Mucosa of descending colon (tissue), 3 donors: ENCODE measurements at regions not wholly inside any gene's neighbourhood (a gene's known extent, or its start where the extent isn't known, plus 50 kb on each side); places are given as distances from the start of the nearest gene placed in this dataset.

Source experiments
- ATAC-seq: fragments of 200-7000 bp; cut with Tn5 transposase; one replicate; pipeline ENCODE4 v1.9.1; 2020; ENCODE audit warnings: mild to moderate bottlenecking, moderate library complexity
- DNase-seq, 3 donors: peaks; one replicate each; pipeline ENCODE4 v3.0.0-alpha.2; 2020
- H3K36me3 ChIP-seq: fragments of 200-600 bp; one replicate; pipeline ENCODE4 v1.8.0; 2021; ENCODE audit warnings: low read depth, mild to moderate bottlenecking
- H3K4me1 ChIP-seq: fragments of 200-600 bp; one replicate; pipeline ENCODE4 v1.8.0; 2021; ENCODE audit warnings: low read depth, mild to moderate bottlenecking
- H3K4me3 ChIP-seq: fragments of 200-600 bp; one replicate; pipeline ENCODE4 v1.8.0; 2021; ENCODE audit warnings: mild to moderate bottlenecking
- H3K9me3 ChIP-seq: fragments of 200-600 bp; one replicate; pipeline ENCODE4 v1.8.0; 2021; ENCODE audit warnings: mild to moderate bottlenecking
- intact Hi-C, 2 donors: fragments of 100-400 bp; cut with DNase I in 1 of 2; cut with micrococcal nuclease in 1 of 2; formaldehyde crosslinking; loops; one replicate each; pipeline versions ENCODE4 v1.11.0 to v1.11.1; 2022; cut with DNase I, micrococcal nuclease
- TF ChIP-seq, protein P1 (sequence below): fragments of 200-600 bp; IDR thresholded peaks from one replicate; pipeline ENCODE4 v1.8.0; 2022; ENCODE audit warnings: antibody characterized with exemption, mild to moderate bottlenecking
- donor health status: DM: no; HTN: no; CAD: no; lungs with moderate emphysema.
- donor health status: DM: no; HTN: no; CAD: no.
- donor health status: DM: no; HTN: yes; CAD: no.

DNA sequence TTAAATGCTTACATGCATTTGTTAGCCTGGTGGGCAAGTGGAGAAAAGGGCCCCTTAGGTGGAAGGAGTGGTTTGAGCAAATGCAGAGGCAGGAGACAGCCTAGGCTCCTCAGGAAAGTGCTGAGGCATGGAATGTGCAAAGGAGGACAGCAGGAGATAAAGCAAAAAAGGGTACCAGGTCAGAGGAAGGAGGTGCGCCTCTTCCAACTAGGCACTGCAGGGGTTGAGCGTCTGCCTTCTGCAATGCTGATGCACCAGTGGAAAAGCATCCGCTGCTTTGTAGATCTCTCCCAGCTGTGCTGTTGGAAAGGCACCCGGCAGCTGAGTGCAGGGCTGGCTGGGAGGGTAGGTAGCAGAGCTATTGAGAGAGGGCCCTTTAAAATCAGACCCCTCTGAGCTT is 287.0 kb upstream of the XYLT1 start:
- ATAC-seq: no peak
- no peak for DNase-seq
- Histone ChIP-seq H3K9me3 (no peaks in the 10 kb centered on the region), H3K4me1 (no peaks in the 10 kb centered on the region), H3K36me3 (no peaks in the 10 kb centered on the region), H3K4me3 (no peak overlapping the region)
- TF ChIP-seq, protein P1, sequence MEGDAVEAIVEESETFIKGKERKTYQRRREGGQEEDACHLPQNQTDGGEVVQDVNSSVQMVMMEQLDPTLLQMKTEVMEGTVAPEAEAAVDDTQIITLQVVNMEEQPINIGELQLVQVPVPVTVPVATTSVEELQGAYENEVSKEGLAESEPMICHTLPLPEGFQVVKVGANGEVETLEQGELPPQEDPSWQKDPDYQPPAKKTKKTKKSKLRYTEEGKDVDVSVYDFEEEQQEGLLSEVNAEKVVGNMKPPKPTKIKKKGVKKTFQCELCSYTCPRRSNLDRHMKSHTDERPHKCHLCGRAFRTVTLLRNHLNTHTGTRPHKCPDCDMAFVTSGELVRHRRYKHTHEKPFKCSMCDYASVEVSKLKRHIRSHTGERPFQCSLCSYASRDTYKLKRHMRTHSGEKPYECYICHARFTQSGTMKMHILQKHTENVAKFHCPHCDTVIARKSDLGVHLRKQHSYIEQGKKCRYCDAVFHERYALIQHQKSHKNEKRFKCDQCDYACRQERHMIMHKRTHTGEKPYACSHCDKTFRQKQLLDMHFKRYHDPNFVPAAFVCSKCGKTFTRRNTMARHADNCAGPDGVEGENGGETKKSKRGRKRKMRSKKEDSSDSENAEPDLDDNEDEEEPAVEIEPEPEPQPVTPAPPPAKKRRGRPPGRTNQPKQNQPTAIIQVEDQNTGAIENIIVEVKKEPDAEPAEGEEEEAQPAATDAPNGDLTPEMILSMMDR: no peak
- intact Hi-C loops: no loop called here

DNA sequence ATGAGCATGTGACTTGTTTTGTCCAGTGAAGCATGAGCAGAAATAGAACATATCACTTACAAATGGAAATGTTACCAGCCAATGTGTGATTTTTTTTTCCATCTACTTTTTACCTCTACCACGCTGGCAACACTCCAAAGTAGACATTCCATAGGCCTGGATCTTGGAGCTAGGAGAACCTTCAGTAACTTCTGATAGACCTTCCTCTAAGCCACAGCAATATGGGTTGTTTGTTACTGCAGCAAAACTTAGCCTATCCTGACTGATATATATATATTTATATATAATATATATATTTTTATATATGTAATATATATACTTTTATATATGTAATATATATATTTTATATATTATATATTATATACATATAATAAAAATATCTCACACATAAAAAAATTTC is 284.4 kb upstream of the XYLT1 start:
- H3K4me1 ChIP-seq: no peaks in the 10 kb centered on the region
- no peaks in the 10 kb centered on the region for H3K36me3 ChIP-seq
- TF ChIP-seq, protein P1: no peak
- no peaks in the 10 kb centered on the region for H3K9me3 ChIP-seq
- intact Hi-C loops: no loop called here
- DNase-seq (no peak), ATAC-seq (no peak)
- no peak overlapping the region for H3K4me3 ChIP-seq

DNA sequence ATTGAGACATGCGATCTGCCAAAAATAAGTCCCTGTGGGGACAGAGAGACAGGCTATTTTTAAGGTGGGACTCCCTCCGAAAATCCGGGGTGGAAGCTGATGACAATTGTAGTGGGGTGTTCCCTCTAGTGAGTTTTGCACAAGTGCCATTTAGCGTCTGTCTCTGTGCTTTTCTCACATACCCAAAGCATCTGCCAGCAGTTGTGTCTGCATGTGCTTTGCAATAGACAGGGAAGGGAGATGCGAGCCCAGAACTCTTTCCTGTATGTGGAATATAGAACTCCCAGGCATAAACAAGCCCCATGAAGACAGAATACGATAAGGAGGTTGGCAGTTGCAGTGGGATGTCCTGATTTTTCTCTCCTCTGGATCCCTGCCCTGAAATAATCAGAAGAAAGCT is 282.7 kb upstream of the XYLT1 start:
- ATAC-seq (no peak), DNase-seq (no peak)
- intact Hi-C loops: no loop called here
- H3K9me3 ChIP-seq: no peaks in the 10 kb centered on the region
- TF ChIP-seq, protein P1: no peak
- no peaks in the 10 kb centered on the region for H3K4me1 ChIP-seq
- H3K4me3 ChIP-seq: no peak overlapping the region
- no peaks in the 10 kb centered on the region for H3K36me3 ChIP-seq

DNA sequence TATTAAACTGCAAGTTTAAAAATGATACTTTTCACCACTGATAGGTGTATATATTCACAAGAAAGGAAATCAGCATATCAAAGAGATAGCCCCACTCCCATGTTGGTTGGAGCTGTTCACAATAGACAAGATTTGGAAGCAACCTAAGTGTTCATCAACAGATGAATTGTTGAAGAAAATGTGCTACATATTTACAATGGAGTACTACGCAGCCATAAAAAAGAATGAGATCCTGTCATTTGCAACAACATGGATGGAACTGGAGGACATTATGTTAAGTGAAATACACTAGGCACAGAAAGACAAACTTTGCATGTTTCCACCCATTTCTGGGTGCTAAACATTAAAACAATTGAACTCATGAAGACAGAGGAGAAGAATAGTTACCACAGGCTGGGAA is 278.9 kb upstream of the XYLT1 start:
- ATAC-seq (no peak), DNase-seq (no peak)
- Histone ChIP-seq H3K4me3 (no peak overlapping the region), H3K36me3 (no peaks in the 10 kb centered on the region), H3K4me1 (no peaks in the 10 kb centered on the region), H3K9me3 (no peaks in the 10 kb centered on the region)
- intact Hi-C loops: no loop called here
- TF ChIP-seq, protein P1: no peak

DNA sequence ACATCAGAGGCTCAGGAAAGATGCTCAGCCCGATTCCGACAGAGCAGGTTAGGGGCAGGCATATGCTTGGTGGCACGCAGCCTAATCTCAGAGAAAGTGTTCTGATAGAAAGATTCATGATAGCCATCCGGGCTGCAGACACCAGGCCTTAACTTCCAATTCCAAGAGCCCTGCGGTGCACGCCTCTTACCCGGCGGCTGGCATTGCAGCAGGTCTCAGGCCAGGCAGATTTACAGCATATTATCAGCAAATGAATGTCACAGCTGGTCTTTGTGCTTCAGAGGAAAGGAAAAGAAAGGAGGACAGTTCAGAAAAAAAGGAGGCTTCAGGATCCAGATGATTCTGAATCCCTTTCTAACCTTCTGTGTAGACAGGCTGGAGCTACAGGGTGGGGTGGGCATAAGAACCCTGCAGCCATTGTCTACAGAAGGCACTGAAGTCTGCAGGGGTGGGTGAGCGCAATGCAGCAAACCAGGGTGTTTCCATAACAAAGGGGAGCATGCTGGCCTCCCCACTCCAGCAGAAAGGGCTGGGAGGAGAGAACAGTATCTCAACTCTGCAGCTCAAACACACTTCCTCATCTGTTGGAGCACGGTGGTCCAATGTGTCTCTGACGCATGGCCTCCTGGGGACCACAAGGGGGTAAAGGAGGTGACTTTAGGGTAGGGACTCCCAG is 277.4 kb upstream of the XYLT1 start:
- TF ChIP-seq, protein P1: no peak

More for the DNA sequence above, 277.4 kb upstream of the XYLT1 start:
- H3K4me3 ChIP-seq: no peak overlapping the region
- ATAC-seq (no peak), DNase-seq (no peak)
- H3K36me3 ChIP-seq: no peaks in the 10 kb centered on the region
- H3K9me3 ChIP-seq: no peaks in the 10 kb centered on the region
- intact Hi-C loops: no loop called here
- no peaks in the 10 kb centered on the region for H3K4me1 ChIP-seq
